Progenitor cell of endocrine pancreas (in vitro differentiated cells): ENCODE measurements at regions not wholly inside any gene's neighbourhood (a gene's known extent, or its start where the extent isn't known, plus 50 kb on each side); places are given as distances from the start of the nearest gene placed in this dataset.

Experiments
- DNase-seq: peaks from one replicate; pipeline ENCODE4 v3.0.0; 2021; ENCODE audit warnings: low spot score; ENCODE audit not compliant: unreplicated experiment
- H3K27ac Mint-ChIP-seq: 2 replicates; pipeline ENCODE4 v1.8.0; 2021; ENCODE audit warnings: mild to moderate bottlenecking, moderate library complexity, mixed read lengths
- H3K27me3 Mint-ChIP-seq: 2 replicates; pipeline ENCODE4 v1.8.0; 2021; ENCODE audit warnings: mixed read lengths
- H3K36me3 Mint-ChIP-seq: 2 replicates; pipeline ENCODE4 v1.8.0; 2022; ENCODE audit warnings: mixed read lengths; ENCODE audit not compliant: insufficient read depth
- H3K4me1 Mint-ChIP-seq: 2 replicates; pipeline ENCODE4 v1.8.0; 2021; ENCODE audit warnings: low read depth, mixed read lengths
- H3K4me3 Mint-ChIP-seq: 2 replicates; pipeline ENCODE4 v1.8.0; 2021; ENCODE audit warnings: low read depth, mild to moderate bottlenecking, moderate library complexity, mixed read lengths
- H3K9me3 Mint-ChIP-seq: 2 replicates; pipeline ENCODE4 v1.8.0; 2021; ENCODE audit warnings: low read depth, mixed read lengths
- CTCF ChIP-seq: fragments of 200-600 bp; sonication (generic); IDR thresholded peaks from one replicate; pipeline ENCODE4 v1.5.0; 2021; ENCODE audit warnings: antibody characterized with exemption, mild to moderate bottlenecking; ENCODE audit not compliant: unreplicated experiment

- no peak for DNase-seq
- Mint-ChIP-seq H3K4me3 (no peak overlapping the region), H3K9me3 (peaks cover 3% of the 10 kb centered on the region), H3K27me3 (no peaks in the 10 kb centered on the region), H3K27ac (no peak overlapping the region), H3K4me1 (no peaks in the 10 kb centered on the region), H3K36me3 (no peaks in the 10 kb centered on the region)
- TF ChIP-seq CTCF, result no peak
Measured at GRCh38 chr6:53216301-53216700, 67.7 kb upstream of the GCM1 start.

GRCh38 chr6:53214172-53214571 is 65.5 kb upstream of the GCM1 start:
- H3K27me3 Mint-ChIP-seq, result no peaks in the 10 kb centered on the region
- peaks cover 3% of the 10 kb centered on the region for H3K9me3 Mint-ChIP-seq
- no peak for TF ChIP-seq CTCF
- H3K4me1 Mint-ChIP-seq, result no peaks in the 10 kb centered on the region
- H3K36me3 Mint-ChIP-seq, result no peaks in the 10 kb centered on the region
- no peak overlapping the region for H3K27ac Mint-ChIP-seq
- no peak for DNase-seq
- H3K4me3 Mint-ChIP-seq, result no peak overlapping the region

GRCh38 chr6:53210811-53211210 is 62.2 kb upstream of the GCM1 start:
- H3K4me3 Mint-ChIP-seq, result no peak overlapping the region
- H3K9me3 Mint-ChIP-seq, result peaks cover 3% of the 10 kb centered on the region
- TF ChIP-seq CTCF, result no peak
- H3K27ac Mint-ChIP-seq, result no peak overlapping the region
- DNase-seq, result no peak
- H3K4me1 Mint-ChIP-seq, result no peaks in the 10 kb centered on the region
- H3K36me3 Mint-ChIP-seq, result no peaks in the 10 kb centered on the region
- no peaks in the 10 kb centered on the region for H3K27me3 Mint-ChIP-seq

- H3K9me3 Mint-ChIP-seq, result peaks cover 3% of the 10 kb centered on the region
- no peaks in the 10 kb centered on the region for H3K36me3 Mint-ChIP-seq
- no peak for DNase-seq
- H3K27me3 Mint-ChIP-seq, result no peaks in the 10 kb centered on the region
- no peaks in the 10 kb centered on the region for H3K4me1 Mint-ChIP-seq
- no peak overlapping the region for H3K4me3 Mint-ChIP-seq
- no peak for TF ChIP-seq CTCF
- H3K27ac Mint-ChIP-seq, result no peak overlapping the region
Measured at GRCh38 chr6:53209681-53210080, 61.0 kb upstream of the GCM1 start.

- H3K27ac Mint-ChIP-seq, result no peak overlapping the region
- no peak overlapping the region for H3K4me3 Mint-ChIP-seq
- H3K9me3 Mint-ChIP-seq, result no peaks in the 10 kb centered on the region
- peaks cover 4% of the 10 kb centered on the region for H3K27me3 Mint-ChIP-seq
- no peaks in the 10 kb centered on the region for H3K4me1 Mint-ChIP-seq
- H3K36me3 Mint-ChIP-seq, result no peaks in the 10 kb centered on the region
- DNase-seq, result no peak
- TF ChIP-seq CTCF, result no peak
Measured at GRCh38 chr6:53205778-53206177, 57.1 kb upstream of the GCM1 start.
